CD14-positive monocyte (primary cell): ENCODE measurements at regions not wholly inside any gene's neighbourhood (a gene's known extent, or its start where the extent isn't known, plus 50 kb on each side); places are given as distances from the start of the nearest gene placed in this dataset.
A peak's percentile ranks its signal among the peaks of the same experiment; 100 is the strongest.

Source experiments
- DNase-seq, 3 donors: peaks; one replicate each; pipeline ENCODE4 v3.0.0-alpha.2; 2011 to 2022
- H2AFZ ChIP-seq: 2 replicates; pipeline ENCODE4 v1.6.0; 2012; ENCODE audit warnings: mild to moderate bottlenecking, low read depth, low read length, inconsistent platforms; ENCODE audit not compliant: insufficient read depth, poor library complexity, severe bottlenecking
- H3K27ac ChIP-seq, 2 donors: 1 replicate in 1 of 2; 2 replicates in 1 of 2; pipeline ENCODE4 v1.5.1; 2012 to 2013; ENCODE audit warnings: low read length in 2 of 2, control low read depth in 1 of 2, inconsistent platforms in 1 of 2, low read depth in 1 of 2, mild to moderate bottlenecking in 1 of 2
- H3K27me3 ChIP-seq, 2 donors: one replicate each; pipeline versions ENCODE4 v1.6.0 to v1.6.1; 2011 to 2013; ENCODE audit warnings: low read length in 2 of 2; ENCODE audit not compliant: control insufficient read depth in 2 of 2, insufficient read depth in 2 of 2
- H3K36me3 ChIP-seq, 2 donors: replicated peaks in 1 of 2; 1 replicate in 1 of 2; 2 replicates in 1 of 2; pipeline versions ENCODE4 v1.5.1 to v1.6.1; 2012 to 2013; ENCODE audit warnings: low read length in 2 of 2, control low read depth in 1 of 2, inconsistent platforms in 1 of 2, mild to moderate bottlenecking in 1 of 2; ENCODE audit not compliant: insufficient read depth in 2 of 2, control insufficient read depth in 1 of 2
- H3K4me1 ChIP-seq, 2 donors: 1 replicate in 1 of 2; 2 replicates in 1 of 2; pipeline versions ENCODE4 v1.5.1 to v1.6.1; 2012 to 2013; ENCODE audit warnings: low read length in 2 of 2, control low read depth in 1 of 2, inconsistent platforms in 1 of 2, mild to moderate bottlenecking in 1 of 2, moderate library complexity in 1 of 2; ENCODE audit not compliant: insufficient read depth in 2 of 2, control insufficient read depth in 1 of 2
- H3K4me2 ChIP-seq: replicated peaks from 2 replicates; pipeline ENCODE3; 2012; ENCODE audit warnings: low read length, moderate library complexity, mild to moderate bottlenecking; ENCODE audit not compliant: poor library complexity, severe bottlenecking; ENCODE audit errors: extremely low read depth
- H3K4me3 ChIP-seq, 3 experiments: fragments of 200-600 bp in 1 of 3; sonication (generic) in 1 of 3; replicated peaks in 1 of 3; 1 replicate in 2 of 3; 2 replicates in 1 of 3; pipeline ENCODE4 v1.5.1; 2011 to 2013; ENCODE audit warnings: low read length in 3 of 3, mild to moderate bottlenecking in 3 of 3, control low read depth in 2 of 3, low read depth in 2 of 3, inconsistent platforms in 1 of 3, moderate library complexity in 1 of 3
- H3K79me2 ChIP-seq: 2 replicates; pipeline ENCODE4 v1.6.0; 2012; ENCODE audit warnings: mild to moderate bottlenecking, control low read depth, inconsistent platforms, low read length, moderate library complexity; ENCODE audit not compliant: insufficient read depth
- H3K9ac ChIP-seq: 2 replicates; pipeline ENCODE4 v1.6.0; 2017; ENCODE audit warnings: low read length, mild to moderate bottlenecking; ENCODE audit not compliant: insufficient read depth, poor library complexity, severe bottlenecking
- H3K9me3 ChIP-seq, 2 donors: replicated peaks in 1 of 2; 1 replicate in 1 of 2; 2 replicates in 1 of 2; pipeline versions ENCODE4 v1.5.1 to v1.6.1; 2012 to 2013; ENCODE audit warnings: low read length in 2 of 2, control low read depth in 1 of 2; ENCODE audit not compliant: control insufficient read depth in 1 of 2, insufficient read depth in 1 of 2
- H4K20me1 ChIP-seq: 2 replicates; pipeline ENCODE4 v1.6.0; 2012; ENCODE audit warnings: mild to moderate bottlenecking, low read length, control low read depth, moderate library complexity; ENCODE audit not compliant: insufficient read depth
- H3K27ac Mint-ChIP-seq, 7 donors: one replicate each; pipeline ENCODE4 v1.8.0; 2020; ENCODE audit warnings: mild to moderate bottlenecking in 7 of 7, mixed read lengths in 7 of 7, moderate library complexity in 6 of 7, inconsistent platforms in 2 of 7
- H3K27me3 Mint-ChIP-seq, 3 donors: one replicate each; pipeline ENCODE4 v1.8.0; 2021 to 2022; ENCODE audit warnings: low read depth in 3 of 3, mild to moderate bottlenecking in 3 of 3, mixed read lengths in 3 of 3, moderate library complexity in 3 of 3, inconsistent platforms in 1 of 3
- H3K36me3 Mint-ChIP-seq, 2 donors: one replicate each; pipeline ENCODE4 v1.8.0; 2020; ENCODE audit warnings: mixed read lengths in 2 of 2, inconsistent platforms in 1 of 2, mild to moderate bottlenecking in 1 of 2
- H3K4me1 Mint-ChIP-seq: one replicate; pipeline ENCODE4 v1.8.0; 2020; ENCODE audit warnings: mild to moderate bottlenecking, mixed read lengths
- H3K4me3 Mint-ChIP-seq, 2 donors: one replicate each; pipeline ENCODE4 v1.8.0; 2020; ENCODE audit warnings: mild to moderate bottlenecking in 2 of 2, mixed read lengths in 2 of 2, moderate library complexity in 1 of 2
- H3K9me3 Mint-ChIP-seq, 7 donors: one replicate each; pipeline ENCODE4 v1.8.0; 2020 to 2022; ENCODE audit warnings: mixed read lengths in 7 of 7, mild to moderate bottlenecking in 6 of 7, moderate library complexity in 6 of 7, inconsistent platforms in 2 of 7
- CTCF ChIP-seq: fragments of 200-600 bp; IDR thresholded peaks from one replicate; pipeline ENCODE4 v1.8.0; 2022; ENCODE audit warnings: antibody characterized with exemption, mild to moderate bottlenecking
- WGBS: methylation state at CpG from one replicate; pipeline ENCODE4 v1.1.5; 2013; ENCODE audit warnings: missing lambda C conversion rate; ENCODE audit not compliant: insufficient coverage; 5-methylcytosine and 5-hydroxymethylcytosine counted together
- intact Hi-C, 2 donors: fragments of 100-400 bp; cut with micrococcal nuclease; formaldehyde crosslinking; loops; one replicate each; pipeline versions ENCODE4 v1.15.0 to v1.15.1; 2023

- Histone ChIP-seq H3K79me2 (no peaks in the 10 kb centered on the region), H3K27ac (no peak overlapping the region), H3K4me1 (no peaks in the 10 kb centered on the region), H3K4me2 (no peak overlapping the region), H4K20me1 (no peaks in the 10 kb centered on the region), H3K9me3 (no peaks in the 10 kb centered on the region), H2AFZ (no peak overlapping the region), H3K36me3 (no peaks in the 10 kb centered on the region), H3K4me3 (no peak overlapping the region), H3K9ac (no peak overlapping the region), H3K27me3 (no peaks in the 10 kb centered on the region)
- H3K36me3 Mint-ChIP-seq: no peaks in the 10 kb centered on the region
- peaks cover 0 to 6% (median 2%) of the 10 kb centered on the region in 7 donors for H3K9me3 Mint-ChIP-seq
- no peaks in the 10 kb centered on the region for H3K4me1 Mint-ChIP-seq
- H3K4me3 Mint-ChIP-seq: no peak overlapping the region
- peaks cover 3 to 13% (median 4%) of the 10 kb centered on the region in 3 donors for H3K27me3 Mint-ChIP-seq
- intact Hi-C loops: loop anchor here in 1 of 2 donors (5.0 kb wide), 1 partner anchor 96 kb away; no protein-coding TSS in a partner anchor
- no peak overlapping the region for H3K27ac Mint-ChIP-seq
- no CpG with 5 or more reads among the region's 5 CpGs for WGBS
- DNase-seq: peak; percentile 11 to 41 (median 27)
- peak; percentile 91 for TF ChIP-seq CTCF
Measured at GRCh38 chr7:98745722-98746318, 124.0 kb downstream of the TMEM130 start.

- WGBS: no CpG with 5 or more reads among the region's 1 CpG
- DNase-seq: no peak
- Histone ChIP-seq H4K20me1 (no peaks in the 10 kb centered on the region), H2AFZ (no peak overlapping the region), H3K27me3 (no peaks in the 10 kb centered on the region), H3K36me3 (no peaks in the 10 kb centered on the region), H3K4me1 (no peaks in the 10 kb centered on the region), H3K9ac (no peak overlapping the region), H3K79me2 (no peaks in the 10 kb centered on the region), H3K4me2 (no peak overlapping the region), H3K27ac (no peak overlapping the region), H3K9me3 (no peaks in the 10 kb centered on the region), H3K4me3 (no peak overlapping the region)
- peaks cover 0 to 4% (median 2%) of the 10 kb centered on the region in 7 donors for H3K9me3 Mint-ChIP-seq
- TF ChIP-seq CTCF: no peak
- peaks cover under 1 to 6% (median 4%) of the 10 kb centered on the region in 3 donors for H3K27me3 Mint-ChIP-seq
- no peak overlapping the region for H3K4me3 Mint-ChIP-seq
- intact Hi-C loops: loop anchor here in 1 of 2 donors (5.0 kb wide), 1 partner anchor 94 kb away; no protein-coding TSS in a partner anchor
- no peak overlapping the region for H3K27ac Mint-ChIP-seq
- H3K4me1 Mint-ChIP-seq: no peaks in the 10 kb centered on the region
- no peaks in the 10 kb centered on the region for H3K36me3 Mint-ChIP-seq
Measured at GRCh38 chr7:98748090-98748489, 121.7 kb downstream of the TMEM130 start.
